Mesenchymal stem cell (in vitro differentiated cells and primary cell): ENCODE measurements at regions not wholly inside any gene's neighbourhood (a gene's known extent, or its start where the extent isn't known, plus 50 kb on each side); places are given as distances from the start of the nearest gene placed in this dataset.
A peak's percentile ranks its signal among the peaks of the same experiment; 100 is the strongest.

Experiments
- DNase-seq: peaks from one replicate; pipeline ENCODE4 v3.0.0-alpha.2; 2013
- H2AFZ ChIP-seq: one replicate; pipeline ENCODE4 v1.6.1; 2013; ENCODE audit warnings: low read depth, mild to moderate bottlenecking, control low read depth, inconsistent platforms, low read length, moderate library complexity
- H2AK5ac ChIP-seq: 2 replicates; pipeline ENCODE4 v1.6.1; 2013; ENCODE audit warnings: low read length, moderate library complexity, mild to moderate bottlenecking, inconsistent platforms; ENCODE audit not compliant: severe bottlenecking
- H2BK120ac ChIP-seq: one replicate; pipeline ENCODE4 v1.6.1; 2013; ENCODE audit warnings: low read depth, mild to moderate bottlenecking, inconsistent platforms, low read length, moderate library complexity
- H2BK12ac ChIP-seq, 2 experiments: one replicate each; pipeline ENCODE4 v1.6.1; 2013; ENCODE audit warnings: inconsistent platforms in 2 of 2, low read length in 2 of 2, mild to moderate bottlenecking in 2 of 2, moderate library complexity in 2 of 2, control low read depth in 1 of 2
- H2BK15ac ChIP-seq: one replicate; pipeline ENCODE4 v1.6.1; 2013; ENCODE audit warnings: mild to moderate bottlenecking, low read depth, inconsistent platforms; ENCODE audit not compliant: poor library complexity, severe bottlenecking
- H2BK5ac ChIP-seq: 2 replicates; pipeline ENCODE4 v1.6.1; 2013; ENCODE audit warnings: low read depth, mild to moderate bottlenecking, low read length, control low read depth, inconsistent platforms; ENCODE audit not compliant: poor library complexity, severe bottlenecking
- H3K14ac ChIP-seq, 2 experiments: one replicate each; pipeline ENCODE4 v1.6.1; 2013; ENCODE audit warnings: inconsistent platforms in 2 of 2, low read length in 2 of 2, control low read depth in 1 of 2, mild to moderate bottlenecking in 1 of 2, moderate library complexity in 1 of 2
- H3K18ac ChIP-seq, 2 experiments: one replicate each; pipeline ENCODE4 v1.6.1; 2013; ENCODE audit warnings: inconsistent platforms in 2 of 2, low read length in 2 of 2, control low read depth in 1 of 2, low read depth in 1 of 2, mild to moderate bottlenecking in 1 of 2
- H3K23ac ChIP-seq, 2 experiments: one replicate each; pipeline ENCODE4 v1.6.1; 2013; ENCODE audit warnings: inconsistent platforms in 2 of 2, low read length in 2 of 2, mild to moderate bottlenecking in 2 of 2, moderate library complexity in 2 of 2, control low read depth in 1 of 2
- H3K27ac ChIP-seq: 2 replicates; pipeline ENCODE4 v1.5.1; 2013; ENCODE audit warnings: mild to moderate bottlenecking, moderate library complexity, low read length, control low read depth, inconsistent platforms; ENCODE audit not compliant: poor library complexity, severe bottlenecking
- H3K27me3 ChIP-seq, 2 experiments: 2 replicates each; pipeline versions ENCODE4 v1.6.1 to v1.7.0; 2013; ENCODE audit warnings: low read length in 2 of 2, mild to moderate bottlenecking in 2 of 2, moderate library complexity in 2 of 2, control low read depth in 1 of 2, inconsistent platforms in 1 of 2; ENCODE audit not compliant: control insufficient read depth in 1 of 2, insufficient read depth in 1 of 2
- H3K36me3 ChIP-seq, 2 experiments: 2 replicates each; pipeline versions ENCODE4 v1.6.1 to v1.7.0; 2013; ENCODE audit warnings: low read length in 2 of 2, control low read depth in 1 of 2, inconsistent platforms in 1 of 2, low read depth in 1 of 2, mild to moderate bottlenecking in 1 of 2; ENCODE audit not compliant: insufficient read depth in 2 of 2, control insufficient read depth in 1 of 2
- H3K4ac ChIP-seq, 2 experiments: one replicate each; pipeline ENCODE4 v1.6.1; 2013; ENCODE audit warnings: inconsistent platforms in 2 of 2, low read length in 2 of 2, mild to moderate bottlenecking in 2 of 2, moderate library complexity in 2 of 2, control low read depth in 1 of 2, low read depth in 1 of 2
- H3K4me1 ChIP-seq: 2 replicates; pipeline ENCODE4 v1.6.1; 2013; ENCODE audit warnings: low read depth, low read length, control low read depth; ENCODE audit not compliant: control insufficient read depth, insufficient read depth
- H3K4me2 ChIP-seq: 2 replicates; pipeline ENCODE4 v1.6.1; 2013; ENCODE audit warnings: low read length, mild to moderate bottlenecking, inconsistent platforms; ENCODE audit not compliant: poor library complexity, severe bottlenecking
- H3K4me3 ChIP-seq, 2 experiments: 2 replicates each; pipeline versions ENCODE4 v1.5.1 to v1.7.0; 2013; ENCODE audit warnings: low read length in 2 of 2, mild to moderate bottlenecking in 2 of 2, control low read depth in 1 of 2, low read depth in 1 of 2; ENCODE audit not compliant: insufficient read depth in 1 of 2
- H3K79me1 ChIP-seq: replicated peaks from 2 replicates; pipeline ENCODE4 v1.6.1; 2013; ENCODE audit warnings: mild to moderate bottlenecking, control low read depth, low read length, inconsistent platforms; ENCODE audit not compliant: poor library complexity, severe bottlenecking
- H3K9ac ChIP-seq: 2 replicates; pipeline ENCODE4 v1.7.0; 2013; ENCODE audit warnings: mild to moderate bottlenecking, low read length, moderate library complexity
- H3K9me3 ChIP-seq: 2 replicates; pipeline ENCODE4 v1.7.0; 2013; ENCODE audit warnings: mild to moderate bottlenecking, low read length; ENCODE audit not compliant: control insufficient read depth
- H4K8ac ChIP-seq: one replicate; pipeline ENCODE4 v1.6.1; 2013; ENCODE audit warnings: inconsistent platforms, mild to moderate bottlenecking, low read length, moderate library complexity
- H4K91ac ChIP-seq: one replicate; pipeline ENCODE4 v1.6.1; 2013; ENCODE audit warnings: mild to moderate bottlenecking, low read length, inconsistent platforms
- WGBS: methylation state at CpG from one replicate; pipeline ENCODE4 v1.1.7; 2013; ENCODE audit warnings: mixed read lengths; 5-methylcytosine and 5-hydroxymethylcytosine counted together

DNA sequence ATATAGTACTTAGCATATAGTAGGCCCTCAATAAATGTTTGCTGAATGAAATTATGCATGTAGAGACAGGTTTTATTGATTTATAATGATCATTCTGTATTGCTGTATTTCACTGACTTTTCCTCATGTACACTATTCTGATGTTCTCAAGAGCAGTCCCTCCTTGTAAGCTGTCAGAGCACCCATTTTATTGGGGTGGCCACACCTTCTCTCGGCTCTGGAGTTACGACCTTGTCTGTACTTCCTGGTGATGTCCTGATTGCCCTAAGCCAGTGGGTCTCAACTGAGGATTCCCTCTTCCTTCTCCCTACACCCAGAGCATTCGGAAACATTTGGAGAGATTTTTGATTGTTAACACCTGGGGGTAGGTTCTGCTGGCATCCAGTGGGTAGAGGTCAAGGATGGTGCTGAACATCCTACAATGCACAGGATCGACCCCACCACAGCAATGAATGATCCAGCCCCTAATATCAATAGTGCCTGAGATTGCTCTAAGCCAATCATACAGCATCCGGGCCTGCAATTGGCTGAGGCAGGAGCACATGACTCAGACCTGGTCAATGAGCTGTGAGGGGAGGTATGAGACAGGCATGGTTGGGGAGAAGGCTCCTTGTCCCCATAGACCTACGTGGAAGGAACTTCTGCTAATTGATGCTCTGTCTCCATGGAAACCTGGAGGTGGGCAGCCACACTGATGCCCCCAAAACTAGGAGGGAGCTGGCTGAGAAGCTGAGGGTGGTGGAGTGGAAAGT, 58.8 kb downstream of the CLDN34 start:
- Histone ChIP-seq H2BK15ac (no peak overlapping the region), H2BK120ac (no peak overlapping the region), H2BK12ac (no peak overlapping the region), H3K9ac (no peak overlapping the region), H3K36me3 (no peaks in the 10 kb centered on the region), H3K27ac (no peak overlapping the region), H4K91ac (no peak overlapping the region), H3K4me2 (no peak overlapping the region), H3K18ac (no peak overlapping the region), H3K4ac (no peak overlapping the region), H2BK5ac (no peak overlapping the region), H3K79me1 (peaks cover 7% of the 10 kb centered on the region), H3K23ac (no peak overlapping the region), H4K8ac (no peak overlapping the region), H3K4me3 (no peak overlapping the region), H3K4me1 (peaks cover 5% of the 10 kb centered on the region), H3K9me3 (no peaks in the 10 kb centered on the region), H3K14ac (no peak overlapping the region), H2AK5ac (no peak overlapping the region), H2AFZ (no peak overlapping the region), H3K27me3 (no peaks in the 10 kb centered on the region)
- DNase-seq = no peak
- WGBS = 97% methylated on average over 2 of the region's 6 CpGs

DNA sequence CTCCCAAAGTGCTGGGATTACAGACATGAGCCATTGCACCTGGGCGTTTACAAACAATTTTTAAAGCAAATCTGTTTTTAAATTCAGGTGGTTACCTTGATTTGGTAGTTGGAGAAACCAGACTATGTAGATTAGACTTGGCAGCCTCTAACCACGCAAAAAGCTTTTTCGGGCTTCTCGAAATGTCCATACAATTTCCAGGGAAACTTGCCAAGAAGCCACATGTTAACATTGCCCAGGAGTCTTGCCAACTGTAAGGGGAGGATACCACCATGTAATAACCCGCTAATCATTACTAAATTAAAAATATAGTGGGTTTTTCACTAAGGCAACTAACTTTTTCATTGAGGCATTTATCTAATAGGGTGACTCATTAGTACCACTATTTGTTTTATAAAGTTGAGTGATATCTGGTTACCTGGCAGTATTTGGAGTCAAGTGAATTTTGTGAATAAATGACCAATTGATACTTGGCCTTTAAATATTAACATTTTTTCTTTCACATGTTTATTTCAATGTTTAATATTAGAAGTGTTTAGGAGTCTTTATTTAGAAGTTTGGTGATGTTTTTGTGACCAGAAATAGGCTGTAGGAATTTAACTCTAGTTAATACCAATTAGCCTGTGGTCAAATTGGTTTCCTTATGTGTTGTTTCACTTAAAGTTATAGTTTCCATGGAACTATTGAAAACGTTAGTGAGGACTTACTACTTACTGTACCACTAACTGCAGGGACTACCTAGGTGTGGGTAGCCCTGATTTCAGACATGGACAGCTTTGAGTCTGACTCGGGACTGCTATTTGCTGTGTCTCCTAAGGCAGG, 61.3 kb downstream of the CLDN34 start:
- Histone ChIP-seq H3K23ac (no peak overlapping the region), H2BK5ac (no peak overlapping the region), H2AFZ (no peak overlapping the region), H2BK15ac (no peak overlapping the region), H3K27ac (no peak overlapping the region), H3K4me2 (no peak overlapping the region), H2BK120ac (no peak overlapping the region), H2AK5ac (no peak overlapping the region), H3K79me1 (peaks cover 14% of the 10 kb centered on the region), H3K18ac (no peak overlapping the region), H3K4me3 (no peak overlapping the region), H3K4ac (no peak overlapping the region), H3K27me3 (no peaks in the 10 kb centered on the region), H4K8ac (no peak overlapping the region), H3K14ac (no peak overlapping the region), H2BK12ac (no peak overlapping the region), H3K36me3 (no peaks in the 10 kb centered on the region), H3K4me1 (peaks cover 10% of the 10 kb centered on the region), H3K9me3 (no peaks in the 10 kb centered on the region), H4K91ac (no peak overlapping the region), H3K9ac (no peak overlapping the region)
- WGBS = 100% methylated on average over 3 of the region's 7 CpGs
- DNase-seq = no peak

GRCh38 chrX:10030570-10030969, 63.4 kb downstream of the CLDN34 start:
- H3K4me3 ChIP-seq = no peak overlapping the region

DNA sequence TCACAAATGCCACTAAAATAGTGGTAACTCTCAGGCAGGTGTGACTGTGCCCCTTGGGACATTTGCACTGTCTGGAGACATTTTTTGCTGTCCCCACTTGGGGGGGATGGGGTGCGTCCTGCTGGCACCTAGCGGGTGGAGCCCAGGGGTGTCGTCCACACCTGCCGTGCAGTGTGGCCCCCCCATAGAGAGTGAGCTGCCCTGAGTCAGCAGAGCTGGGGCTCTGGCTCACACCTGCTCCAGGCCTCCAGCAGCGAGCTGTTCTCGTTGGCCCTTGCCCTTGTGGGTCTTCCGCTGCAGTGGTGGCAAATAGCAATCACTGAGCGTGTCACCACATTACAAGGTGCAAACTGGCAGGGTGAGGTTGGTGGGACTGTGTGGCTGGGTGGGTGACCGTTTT, 64.6 kb downstream of the CLDN34 start:
- Histone ChIP-seq H2BK5ac (no peak overlapping the region), H2BK15ac (no peak overlapping the region)

More at GRCh38 chrX:10030570-10030969, 63.4 kb downstream of the CLDN34 start:
- Histone ChIP-seq H2AFZ (no peak overlapping the region), H3K27ac (no peak overlapping the region), H3K27me3 (no peaks in the 10 kb centered on the region), H2AK5ac (no peak overlapping the region), H3K18ac (no peak overlapping the region), H2BK12ac (no peak overlapping the region), H2BK5ac (no peak overlapping the region), H3K9ac (no peak overlapping the region), H3K4ac (no peak overlapping the region), H2BK15ac (no peak overlapping the region), H3K79me1 (peaks cover 14% of the 10 kb centered on the region), H3K4me2 (no peak overlapping the region), H2BK120ac (no peak overlapping the region), H3K14ac (no peak overlapping the region), H3K9me3 (no peaks in the 10 kb centered on the region), H4K91ac (no peak overlapping the region), H3K36me3 (no peaks in the 10 kb centered on the region), H3K23ac (no peak overlapping the region), H3K4me1 (peaks cover 10% of the 10 kb centered on the region), H4K8ac (no peak overlapping the region)
- 100% methylated on average over 2 of the region's 3 CpGs for WGBS
- no peak for DNase-seq

More for the DNA sequence above, 64.6 kb downstream of the CLDN34 start:
- H3K9me3 ChIP-seq = no peaks in the 10 kb centered on the region
- no peak overlapping the region for H3K4ac ChIP-seq
- no peak overlapping the region for H2AK5ac ChIP-seq
- no peaks in the 10 kb centered on the region for H3K27me3 ChIP-seq
- no peak overlapping the region for H2BK12ac ChIP-seq
- peak overlapping the region in 1 of 2 experiments; percentile 55 for H3K14ac ChIP-seq
- no peak for DNase-seq
- H2BK120ac ChIP-seq = no peak overlapping the region
- H3K4me1 ChIP-seq = peaks cover 10% of the 10 kb centered on the region
- no peak overlapping the region for H3K4me2 ChIP-seq
- no peak overlapping the region for H3K9ac ChIP-seq
- 93% methylated on average over 7 of the region's 9 CpGs for WGBS
- H3K36me3 ChIP-seq = no peaks in the 10 kb centered on the region
- no peak overlapping the region for H3K27ac ChIP-seq
- peak overlapping the region in 1 of 2 experiments; percentile 70 for H3K18ac ChIP-seq
- no peak overlapping the region for H3K4me3 ChIP-seq
- no peak overlapping the region for H3K23ac ChIP-seq
- no peak overlapping the region for H4K91ac ChIP-seq
- no peak overlapping the region for H2AFZ ChIP-seq
- H4K8ac ChIP-seq = no peak overlapping the region
- peaks cover 11% of the 10 kb centered on the region for H3K79me1 ChIP-seq
